DND-41 (cell line): ENCODE measurements at regions not wholly inside any gene's neighbourhood (a gene's known extent, or its start where the extent isn't known, plus 50 kb on each side); places are given as distances from the start of the nearest gene placed in this dataset.

Source experiments
- ATAC-seq: fragments of 200-7000 bp; cut with Tn5 transposase; 3 replicates; pipeline ENCODE4 v1.9.1; 2021; ENCODE audit warnings: low read depth; ENCODE audit not compliant: insufficient read depth
- DNase-seq: peaks from one replicate; pipeline ENCODE4 v3.0.0-alpha.2; 2020
- H2AFZ ChIP-seq: 2 replicates; pipeline ENCODE4 v1.6.0; 2012; ENCODE audit warnings: low read depth, low read length
- H3K27ac ChIP-seq: 2 replicates; pipeline ENCODE4 v1.5.1; 2012; ENCODE audit warnings: low read length, inconsistent platforms
- H3K27me3 ChIP-seq: fragments of 200-600 bp; sonication (generic); 2 replicates; pipeline ENCODE4 v1.6.0; 2012; ENCODE audit warnings: low read length, mild to moderate bottlenecking, inconsistent platforms; ENCODE audit not compliant: insufficient read depth, poor library complexity
- H3K36me3 ChIP-seq: 2 replicates; pipeline ENCODE4 v1.5.1; 2012; ENCODE audit warnings: low read length, inconsistent platforms; ENCODE audit not compliant: insufficient read depth
- H3K4me1 ChIP-seq: 2 replicates; pipeline ENCODE4 v1.5.1; 2012; ENCODE audit warnings: mild to moderate bottlenecking, low read length; ENCODE audit not compliant: insufficient read depth
- H3K4me2 ChIP-seq: 2 replicates; pipeline ENCODE4 v1.6.0; 2012; ENCODE audit warnings: mild to moderate bottlenecking, moderate library complexity, low read length, inconsistent platforms; ENCODE audit not compliant: insufficient read depth
- H3K4me3 ChIP-seq, 2 experiments: fragments of 200-600 bp in 1 of 2; shearing (Covaris generic) in 1 of 2; 2 replicates each; pipeline ENCODE4 v1.5.1; 2012 to 2016; ENCODE audit warnings: inconsistent platforms in 2 of 2, low read length in 2 of 2, mild to moderate bottlenecking in 2 of 2, low read depth in 1 of 2, moderate library complexity in 1 of 2
- H3K79me2 ChIP-seq: 2 replicates; pipeline ENCODE4 v1.6.0; 2012; ENCODE audit warnings: low read length, inconsistent platforms; ENCODE audit not compliant: insufficient read depth
- H3K9ac ChIP-seq: 2 replicates; pipeline ENCODE4 v1.6.0; 2012; ENCODE audit warnings: low read depth, mild to moderate bottlenecking, inconsistent platforms, low read length, moderate library complexity
- H3K9me3 ChIP-seq: 2 replicates; pipeline ENCODE4 v1.5.1; 2012; ENCODE audit warnings: low read length, moderate library complexity, mild to moderate bottlenecking, inconsistent platforms; ENCODE audit not compliant: insufficient read depth, severe bottlenecking
- H4K20me1 ChIP-seq: 2 replicates; pipeline ENCODE4 v1.6.0; 2012; ENCODE audit warnings: low read length; ENCODE audit not compliant: insufficient read depth
- CTCF ChIP-seq: IDR thresholded peaks from 2 replicates; pipeline ENCODE4 v1.5.1; 2012; ENCODE audit warnings: borderline replicate concordance, low read length, moderate library complexity, mild to moderate bottlenecking; ENCODE audit not compliant: poor library complexity, severe bottlenecking; ENCODE audit errors: extremely low read depth
- EZH2 ChIP-seq: IDR thresholded peaks from 3 replicates; pipeline ENCODE4 v1.6.1; 2012; ENCODE audit warnings: borderline replicate concordance, low read depth, mild to moderate bottlenecking, moderate library complexity, low read length, inconsistent platforms; ENCODE audit not compliant: severe bottlenecking

GRCh38 chr7:106606120-106606519, 54.8 kb downstream of the CCDC71L start:
- no peak overlapping the region for H2AFZ ChIP-seq

GRCh38 chr7:106604971-106605370, 56.0 kb downstream of the CCDC71L start:
- no peak; the same call in 2 of the 3 replicates for ATAC-seq
- DNase-seq, result no peak
- no peak overlapping the region for H2AFZ ChIP-seq
- no peaks in the 10 kb centered on the region for H3K27me3 ChIP-seq
- no peaks in the 10 kb centered on the region for H3K36me3 ChIP-seq
- TF ChIP-seq EZH2, result no peak
- no peak for TF ChIP-seq CTCF
- peak overlapping the region; percentile 64 for H3K27ac ChIP-seq
- no peaks in the 10 kb centered on the region for H3K79me2 ChIP-seq
- peaks cover 21% of the 10 kb centered on the region for H3K4me1 ChIP-seq
- H3K9ac ChIP-seq, result no peak overlapping the region
- H3K4me3 ChIP-seq, result no peak overlapping the region
- H3K4me2 ChIP-seq, result no peak overlapping the region
- H3K9me3 ChIP-seq, result no peaks in the 10 kb centered on the region
- no peaks in the 10 kb centered on the region for H4K20me1 ChIP-seq

More at GRCh38 chr7:106606120-106606519, 54.8 kb downstream of the CCDC71L start:
- ATAC-seq, result no peak
- no peaks in the 10 kb centered on the region for H3K27me3 ChIP-seq
- no peaks in the 10 kb centered on the region for H3K79me2 ChIP-seq
- no peak overlapping the region for H3K4me3 ChIP-seq
- H4K20me1 ChIP-seq, result no peaks in the 10 kb centered on the region
- no peaks in the 10 kb centered on the region for H3K36me3 ChIP-seq
- no peak for TF ChIP-seq CTCF
- no peak for TF ChIP-seq EZH2
- H3K9me3 ChIP-seq, result no peaks in the 10 kb centered on the region
- no peak overlapping the region for H3K4me2 ChIP-seq
- H3K4me1 ChIP-seq, result peaks cover 21% of the 10 kb centered on the region
- H3K27ac ChIP-seq, result no peak overlapping the region
- DNase-seq, result no peak
- H3K9ac ChIP-seq, result no peak overlapping the region

- H3K9me3 ChIP-seq, result no peaks in the 10 kb centered on the region
- H3K4me2 ChIP-seq, result peak overlapping the region; percentile 10; the same call in 1 of the 2 replicates
- H3K27ac ChIP-seq, result peak overlapping the region; percentile 64
- H4K20me1 ChIP-seq, result no peaks in the 10 kb centered on the region
- no peak for TF ChIP-seq EZH2
- no peak for TF ChIP-seq CTCF
- peaks cover 21% of the 10 kb centered on the region for H3K4me1 ChIP-seq
- H3K9ac ChIP-seq, result no peak overlapping the region
- no peaks in the 10 kb centered on the region for H3K36me3 ChIP-seq
- H3K79me2 ChIP-seq, result no peaks in the 10 kb centered on the region
- DNase-seq (peak; percentile 52), ATAC-seq (peak; percentile 97)
- H3K4me3 ChIP-seq, result no peak overlapping the region
- H3K27me3 ChIP-seq, result no peaks in the 10 kb centered on the region
- H2AFZ ChIP-seq, result no peak overlapping the region
These were observed 56.5 kb downstream of the CCDC71L start for GRCh38 chr7:106604303-106604924.

GRCh38 chr7:106603346-106603745, 57.6 kb downstream of the CCDC71L start:
- no peak overlapping the region for H3K4me2 ChIP-seq
- H3K79me2 ChIP-seq, result no peaks in the 10 kb centered on the region
- H3K27ac ChIP-seq, result no peak overlapping the region
- H3K36me3 ChIP-seq, result no peaks in the 10 kb centered on the region
- no peak overlapping the region for H3K9ac ChIP-seq
- H3K4me1 ChIP-seq, result peaks cover 21% of the 10 kb centered on the region
- no peak overlapping the region for H3K4me3 ChIP-seq
- ATAC-seq, result no peak
- H2AFZ ChIP-seq, result no peak overlapping the region
- no peaks in the 10 kb centered on the region for H4K20me1 ChIP-seq
- no peak for TF ChIP-seq CTCF
- TF ChIP-seq EZH2, result no peak
- no peak for DNase-seq
- no peaks in the 10 kb centered on the region for H3K27me3 ChIP-seq
- no peaks in the 10 kb centered on the region for H3K9me3 ChIP-seq
